H9 (cell line): ENCODE measurements at regions not wholly inside any gene's neighbourhood (a gene's known extent, or its start where the extent isn't known, plus 50 kb on each side); places are given as distances from the start of the nearest gene placed in this dataset.

Source experiments
- DNase-seq: peaks from one replicate; pipeline ENCODE4 v3.0.0-alpha.2; 2017
- H2AFZ ChIP-seq: one replicate; pipeline ENCODE4 v1.6.1; 2013; ENCODE audit warnings: mild to moderate bottlenecking, low read length, control low read depth, moderate library complexity
- H2AK5ac ChIP-seq: 2 replicates; pipeline ENCODE4 v1.6.1; 2013; ENCODE audit warnings: low read length, control low read depth, mixed read lengths; ENCODE audit not compliant: insufficient read length
- H2BK120ac ChIP-seq: one replicate; pipeline ENCODE4 v1.6.1; 2013; ENCODE audit warnings: low read depth, mild to moderate bottlenecking, low read length, control low read depth, inconsistent platforms; ENCODE audit not compliant: poor library complexity, severe bottlenecking
- H2BK12ac ChIP-seq: 2 replicates; pipeline ENCODE4 v1.6.1; 2013; ENCODE audit warnings: low read length, control low read depth, mixed read lengths, low read depth; ENCODE audit not compliant: insufficient read length
- H2BK15ac ChIP-seq: 2 replicates; pipeline ENCODE4 v1.6.1; 2013; ENCODE audit warnings: low read depth, low read length, control low read depth
- H2BK20ac ChIP-seq: one replicate; pipeline ENCODE4 v1.6.1; 2013; ENCODE audit warnings: low read depth, mild to moderate bottlenecking, low read length, control low read depth, inconsistent platforms; ENCODE audit not compliant: poor library complexity, severe bottlenecking
- H2BK5ac ChIP-seq: 2 replicates; pipeline ENCODE4 v1.6.1; 2013; ENCODE audit warnings: low read length, control low read depth, mixed read lengths; ENCODE audit not compliant: insufficient read length
- H3K14ac ChIP-seq: 2 replicates; pipeline ENCODE4 v1.6.1; 2013; ENCODE audit warnings: low read length, control low read depth; ENCODE audit not compliant: insufficient read depth
- H3K18ac ChIP-seq: 2 replicates; pipeline ENCODE4 v1.6.1; 2013; ENCODE audit warnings: low read depth, mild to moderate bottlenecking, mixed read lengths, low read length, control low read depth; ENCODE audit not compliant: insufficient read length
- H3K23ac ChIP-seq: 2 replicates; pipeline ENCODE4 v1.6.1; 2013; ENCODE audit warnings: low read length, control low read depth, mixed read lengths, low read depth; ENCODE audit not compliant: insufficient read length
- H3K23me2 ChIP-seq: 2 replicates; pipeline ENCODE4 v1.6.1; 2013; ENCODE audit warnings: low read depth, mild to moderate bottlenecking, mixed read lengths, low read length, control low read depth; ENCODE audit not compliant: insufficient read length, poor library complexity, severe bottlenecking
- H3K27ac ChIP-seq: 2 replicates; pipeline ENCODE4 v1.5.1; 2013; ENCODE audit warnings: low read length, control low read depth, mixed read lengths, low read depth; ENCODE audit not compliant: insufficient read length
- H3K27me3 ChIP-seq: 2 replicates; pipeline ENCODE4 v1.6.1; 2013; ENCODE audit warnings: low read length, control low read depth, inconsistent platforms; ENCODE audit not compliant: insufficient read depth
- H3K4ac ChIP-seq: 2 replicates; pipeline ENCODE4 v1.6.1; 2013; ENCODE audit warnings: low read depth, mild to moderate bottlenecking, control low read depth, inconsistent platforms, low read length, moderate library complexity
- H3K4me1 ChIP-seq: 2 replicates; pipeline ENCODE4 v1.6.1; 2013; ENCODE audit warnings: low read length, control low read depth, inconsistent platforms; ENCODE audit not compliant: insufficient read depth
- H3K4me2 ChIP-seq: 2 replicates; pipeline ENCODE4 v1.6.1; 2013; ENCODE audit warnings: low read length, control low read depth, mixed read lengths; ENCODE audit not compliant: insufficient read length, insufficient read depth
- H3K56ac ChIP-seq: 2 replicates; pipeline ENCODE4 v1.6.1; 2013; ENCODE audit warnings: low read depth, mild to moderate bottlenecking, mixed read lengths, low read length, control low read depth; ENCODE audit not compliant: insufficient read length
- H3K79me1 ChIP-seq: 2 replicates; pipeline ENCODE4 v1.6.1; 2013; ENCODE audit warnings: low read depth, mild to moderate bottlenecking, moderate library complexity, low read length, control low read depth, inconsistent platforms; ENCODE audit not compliant: insufficient read depth, poor library complexity, severe bottlenecking
- H3K79me2 ChIP-seq: 2 replicates; pipeline ENCODE4 v1.6.1; 2013; ENCODE audit warnings: low read length, control low read depth, inconsistent platforms; ENCODE audit not compliant: insufficient read depth
- H3K9ac ChIP-seq: 2 replicates; pipeline ENCODE4 v1.6.1; 2013; ENCODE audit warnings: low read length, control low read depth, mixed read lengths; ENCODE audit not compliant: insufficient read length; ENCODE audit errors: extremely low read depth
- H3K9me3 ChIP-seq: one replicate; pipeline ENCODE4 v1.6.1; 2013; ENCODE audit warnings: low read depth, low read length, inconsistent platforms; ENCODE audit not compliant: control insufficient read depth
- H3T11ph ChIP-seq: one replicate; pipeline ENCODE4 v1.6.1; 2013; ENCODE audit warnings: mild to moderate bottlenecking, low read length, control low read depth, inconsistent platforms
- H4K20me1 ChIP-seq: one replicate; pipeline ENCODE4 v1.6.1; 2013; ENCODE audit not compliant: control insufficient read depth, insufficient read length, insufficient read depth
- H4K5ac ChIP-seq: 2 replicates; pipeline ENCODE4 v1.6.1; 2013; ENCODE audit warnings: low read depth, mild to moderate bottlenecking, mixed read lengths, low read length, control low read depth; ENCODE audit not compliant: insufficient read length
- H4K8ac ChIP-seq: replicated peaks from 2 replicates; pipeline ENCODE4 v1.6.1; 2013; ENCODE audit warnings: low read length, control low read depth, mixed read lengths, low read depth; ENCODE audit not compliant: insufficient read length
- H4K91ac ChIP-seq: 2 replicates; pipeline ENCODE4 v1.6.1; 2013; ENCODE audit warnings: low read depth, mild to moderate bottlenecking, moderate library complexity, mixed read lengths, low read length, control low read depth; ENCODE audit not compliant: insufficient read length
- H3K27ac Mint-ChIP-seq, 3 experiments: 2 replicates in 2 of 3; 3 replicates in 1 of 3; pipeline ENCODE4 v1.8.0; 2020 to 2021; ENCODE audit warnings: mixed read lengths in 3 of 3, mild to moderate bottlenecking in 1 of 3, moderate library complexity in 1 of 3
- H3K27me3 Mint-ChIP-seq: 2 replicates; pipeline ENCODE4 v1.8.0; 2021; ENCODE audit warnings: low read depth, mild to moderate bottlenecking, moderate library complexity, mixed read lengths
- H3K36me3 Mint-ChIP-seq, 3 experiments: 2 replicates in 2 of 3; 3 replicates in 1 of 3; pipeline ENCODE4 v1.8.0; 2020 to 2021; ENCODE audit warnings: low read depth in 3 of 3, mixed read lengths in 3 of 3; ENCODE audit not compliant: insufficient read depth in 1 of 3
- H3K4me1 Mint-ChIP-seq, 2 experiments: 2 replicates each; pipeline ENCODE4 v1.8.0; 2020; ENCODE audit warnings: mixed read lengths in 2 of 2
- H3K4me3 Mint-ChIP-seq, 2 experiments: 2 replicates in 1 of 2; 3 replicates in 1 of 2; pipeline ENCODE4 v1.8.0; 2020 to 2021; ENCODE audit warnings: mild to moderate bottlenecking in 2 of 2, mixed read lengths in 2 of 2, moderate library complexity in 1 of 2
- H3K9me3 Mint-ChIP-seq, 2 experiments: 2 replicates in 1 of 2; 3 replicates in 1 of 2; pipeline ENCODE4 v1.8.0; 2020; ENCODE audit warnings: mild to moderate bottlenecking in 2 of 2, mixed read lengths in 2 of 2, moderate library complexity in 1 of 2
- CTCF ChIP-seq: fragments of 200-600 bp; sonication (generic); conservative IDR thresholded peaks from 3 replicates; pipeline ENCODE4 v1.8.0; 2021; ENCODE audit warnings: antibody characterized with exemption, mild to moderate bottlenecking

GRCh38 chr1:50318428-50318827 is 104.8 kb downstream of the DMRTA2 start:
- H3K4me1 Mint-ChIP-seq, result no peaks in the 10 kb centered on the region
- Histone ChIP-seq H3K23me2 (no peaks in the 10 kb centered on the region), H4K91ac (no peak overlapping the region), H3K18ac (no peak overlapping the region), H2BK20ac (no peak overlapping the region), H3K9me3 (no peaks in the 10 kb centered on the region), H2AK5ac (no peak overlapping the region), H3K79me2 (no peaks in the 10 kb centered on the region), H3K27ac (no peak overlapping the region), H3K4ac (no peak overlapping the region), H2BK15ac (no peak overlapping the region), H2AFZ (no peak overlapping the region), H3K9ac (no peak overlapping the region), H4K20me1 (no peaks in the 10 kb centered on the region), H2BK120ac (no peak overlapping the region), H3K27me3 (no peaks in the 10 kb centered on the region), H4K8ac (no peak overlapping the region), H4K5ac (no peak overlapping the region), H2BK5ac (no peak overlapping the region), H3K14ac (no peak overlapping the region), H3K4me1 (no peaks in the 10 kb centered on the region), H3T11ph (no peak overlapping the region), H2BK12ac (no peak overlapping the region), H3K79me1 (no peaks in the 10 kb centered on the region), H3K4me2 (no peak overlapping the region), H3K56ac (no peak overlapping the region), H3K23ac (no peak overlapping the region)
- H3K27ac Mint-ChIP-seq, result no peak overlapping the region
- TF ChIP-seq CTCF, result no peak
- H3K36me3 Mint-ChIP-seq, result peaks cover 0 to 23% (median 0%) of the 10 kb centered on the region in 3 experiments; a peak in 3 of 7 replicates
- H3K27me3 Mint-ChIP-seq, result peaks cover 2% of the 10 kb centered on the region
- no peak overlapping the region for H3K4me3 Mint-ChIP-seq
- peaks cover 0 to 71% of the 10 kb centered on the region in 2 experiments; a peak in 2 of 5 replicates for H3K9me3 Mint-ChIP-seq
- no peak for DNase-seq
